WTC11 (cell line): ENCODE measurements at regions not wholly inside any gene's neighbourhood (a gene's known extent, or its start where the extent isn't known, plus 50 kb on each side); places are given as distances from the start of the nearest gene placed in this dataset.

Source experiments
- ATAC-seq: fragments of 200-7000 bp; cut with Tn5 transposase; 2 replicates; pipeline ENCODE4 v1.10.0; 2021; ENCODE audit warnings: mild to moderate bottlenecking, moderate library complexity
- CTCF ChIA-PET: fragments of 300-600 bp; sonication (Branson Sonifier 250); formaldehyde crosslinking; loops from one replicate; lab custom pipeline; 2021; ENCODE audit warnings: antibody characterized with exemption; lab: Charles Lee
- POLR2A ChIA-PET: fragments of 350-600 bp; sonication (Branson Sonifier 250); formaldehyde crosslinking; loops from one replicate; lab custom pipeline; 2021; ENCODE audit warnings: antibody characterized with exemption; lab: Charles Lee
- DNase-seq: peaks from one replicate; pipeline ENCODE4 v3.0.0; 2021; ENCODE audit warnings: low spot score
- H3K27ac Mint-ChIP-seq: 2 replicates; pipeline ENCODE4 v1.8.0; 2021; ENCODE audit warnings: mixed read lengths
- H3K27me3 Mint-ChIP-seq: 2 replicates; pipeline ENCODE4 v1.8.0; 2021; ENCODE audit warnings: low read depth, mild to moderate bottlenecking, moderate library complexity, mixed read lengths
- H3K36me3 Mint-ChIP-seq: 2 replicates; pipeline ENCODE4 v1.8.0; 2021; ENCODE audit warnings: mixed read lengths
- H3K4me1 Mint-ChIP-seq: 2 replicates; pipeline ENCODE4 v1.8.0; 2022; ENCODE audit warnings: mixed read lengths
- H3K4me3 Mint-ChIP-seq: 2 replicates; pipeline ENCODE4 v1.8.0; 2021; ENCODE audit warnings: mild to moderate bottlenecking, moderate library complexity, mixed read lengths
- H3K9me3 Mint-ChIP-seq: 2 replicates; pipeline ENCODE4 v1.8.0; 2021; ENCODE audit warnings: mixed read lengths
- CREM ChIP-seq: sonication (generic); formaldehyde crosslinking; IDR thresholded peaks from 2 replicates; pipeline ENCODE4 v1.8.1; 2022; ENCODE audit warnings: mild to moderate bottlenecking, missing genetic modification reagents, moderate library complexity
- EMX1 ChIP-seq: fragments of 250-450 bp; sonication (Bioruptor Pico); IDR thresholded peaks from 2 replicates; pipeline ENCODE4 v1.8.0; 2021; ENCODE audit warnings: mild to moderate bottlenecking
- FOXK1 ChIP-seq: sonication (generic); formaldehyde crosslinking; IDR thresholded peaks from 2 replicates; pipeline ENCODE4 v1.8.0; 2022; ENCODE audit warnings: mild to moderate bottlenecking, moderate library complexity, missing genetic modification reagents
- NFATC4 ChIP-seq: fragments of 250-450 bp; sonication (Bioruptor Pico); IDR thresholded peaks from 2 replicates; pipeline ENCODE4 v1.9.0; 2021; ENCODE audit warnings: mild to moderate bottlenecking
- NFYB ChIP-seq: sonication (generic); formaldehyde crosslinking; conservative IDR thresholded peaks from 2 replicates; pipeline ENCODE4 v1.8.0; 2022; ENCODE audit warnings: low read depth, missing genetic modification reagents
- PRRX2 ChIP-seq: fragments of 250-450 bp; sonication (Bioruptor Pico); IDR thresholded peaks from 2 replicates; pipeline ENCODE4 v1.8.0; 2021; ENCODE audit warnings: mild to moderate bottlenecking
- STAT6 ChIP-seq: sonication (generic); formaldehyde crosslinking; conservative IDR thresholded peaks from 2 replicates; pipeline ENCODE4 v1.8.1; 2023; ENCODE audit warnings: mild to moderate bottlenecking, low read depth, missing genetic modification reagents, moderate library complexity
- ZNF121 ChIP-seq: sonication (generic); formaldehyde crosslinking; IDR thresholded peaks from 2 replicates; pipeline ENCODE4 v1.8.0; 2023; ENCODE audit warnings: missing genetic modification reagents
- ZNF232 ChIP-seq: sonication (generic); formaldehyde crosslinking; IDR thresholded peaks from 2 replicates; pipeline ENCODE4 v1.8.0; 2022; ENCODE audit warnings: mild to moderate bottlenecking, missing genetic modification reagents
- ZNF263 ChIP-seq: sonication (generic); formaldehyde crosslinking; IDR thresholded peaks from 2 replicates; pipeline ENCODE4 v1.8.1; 2022; ENCODE audit warnings: low read depth, mild to moderate bottlenecking, moderate library complexity, missing genetic modification reagents
- TF ChIP-seq, protein P1 (sequence below): sonication (generic); formaldehyde crosslinking; IDR thresholded peaks from 2 replicates; pipeline ENCODE4 v1.8.0; 2023; ENCODE audit warnings: missing genetic modification reagents, mild to moderate bottlenecking, borderline replicate concordance
- TF ChIP-seq, protein P2 (sequence below): sonication (generic); formaldehyde crosslinking; IDR thresholded peaks from 2 replicates; pipeline ENCODE4 v1.8.1; 2023; ENCODE audit warnings: mild to moderate bottlenecking, missing genetic modification reagents, borderline replicate concordance
- TF ChIP-seq, protein P3 (sequence below): sonication (generic); formaldehyde crosslinking; IDR thresholded peaks from 2 replicates; pipeline ENCODE4 v1.8.0; 2022; ENCODE audit warnings: mild to moderate bottlenecking, missing genetic modification reagents
- TF ChIP-seq, protein P4 (sequence below): sonication (generic); formaldehyde crosslinking; IDR thresholded peaks from 2 replicates; pipeline ENCODE4 v1.8.1; 2023; ENCODE audit warnings: mild to moderate bottlenecking, missing genetic modification reagents

- TF ChIP-seq, protein P1, sequence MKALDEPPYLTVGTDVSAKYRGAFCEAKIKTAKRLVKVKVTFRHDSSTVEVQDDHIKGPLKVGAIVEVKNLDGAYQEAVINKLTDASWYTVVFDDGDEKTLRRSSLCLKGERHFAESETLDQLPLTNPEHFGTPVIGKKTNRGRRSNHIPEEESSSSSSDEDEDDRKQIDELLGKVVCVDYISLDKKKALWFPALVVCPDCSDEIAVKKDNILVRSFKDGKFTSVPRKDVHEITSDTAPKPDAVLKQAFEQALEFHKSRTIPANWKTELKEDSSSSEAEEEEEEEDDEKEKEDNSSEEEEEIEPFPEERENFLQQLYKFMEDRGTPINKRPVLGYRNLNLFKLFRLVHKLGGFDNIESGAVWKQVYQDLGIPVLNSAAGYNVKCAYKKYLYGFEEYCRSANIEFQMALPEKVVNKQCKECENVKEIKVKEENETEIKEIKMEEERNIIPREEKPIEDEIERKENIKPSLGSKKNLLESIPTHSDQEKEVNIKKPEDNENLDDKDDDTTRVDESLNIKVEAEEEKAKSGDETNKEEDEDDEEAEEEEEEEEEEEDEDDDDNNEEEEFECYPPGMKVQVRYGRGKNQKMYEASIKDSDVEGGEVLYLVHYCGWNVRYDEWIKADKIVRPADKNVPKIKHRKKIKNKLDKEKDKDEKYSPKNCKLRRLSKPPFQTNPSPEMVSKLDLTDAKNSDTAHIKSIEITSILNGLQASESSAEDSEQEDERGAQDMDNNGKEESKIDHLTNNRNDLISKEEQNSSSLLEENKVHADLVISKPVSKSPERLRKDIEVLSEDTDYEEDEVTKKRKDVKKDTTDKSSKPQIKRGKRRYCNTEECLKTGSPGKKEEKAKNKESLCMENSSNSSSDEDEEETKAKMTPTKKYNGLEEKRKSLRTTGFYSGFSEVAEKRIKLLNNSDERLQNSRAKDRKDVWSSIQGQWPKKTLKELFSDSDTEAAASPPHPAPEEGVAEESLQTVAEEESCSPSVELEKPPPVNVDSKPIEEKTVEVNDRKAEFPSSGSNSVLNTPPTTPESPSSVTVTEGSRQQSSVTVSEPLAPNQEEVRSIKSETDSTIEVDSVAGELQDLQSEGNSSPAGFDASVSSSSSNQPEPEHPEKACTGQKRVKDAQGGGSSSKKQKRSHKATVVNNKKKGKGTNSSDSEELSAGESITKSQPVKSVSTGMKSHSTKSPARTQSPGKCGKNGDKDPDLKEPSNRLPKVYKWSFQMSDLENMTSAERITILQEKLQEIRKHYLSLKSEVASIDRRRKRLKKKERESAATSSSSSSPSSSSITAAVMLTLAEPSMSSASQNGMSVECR (CRISPR knock-in tag) = no peak
- TF ChIP-seq ZNF121 (CRISPR knock-in tag) = no peak
- TF ChIP-seq, protein P2, sequence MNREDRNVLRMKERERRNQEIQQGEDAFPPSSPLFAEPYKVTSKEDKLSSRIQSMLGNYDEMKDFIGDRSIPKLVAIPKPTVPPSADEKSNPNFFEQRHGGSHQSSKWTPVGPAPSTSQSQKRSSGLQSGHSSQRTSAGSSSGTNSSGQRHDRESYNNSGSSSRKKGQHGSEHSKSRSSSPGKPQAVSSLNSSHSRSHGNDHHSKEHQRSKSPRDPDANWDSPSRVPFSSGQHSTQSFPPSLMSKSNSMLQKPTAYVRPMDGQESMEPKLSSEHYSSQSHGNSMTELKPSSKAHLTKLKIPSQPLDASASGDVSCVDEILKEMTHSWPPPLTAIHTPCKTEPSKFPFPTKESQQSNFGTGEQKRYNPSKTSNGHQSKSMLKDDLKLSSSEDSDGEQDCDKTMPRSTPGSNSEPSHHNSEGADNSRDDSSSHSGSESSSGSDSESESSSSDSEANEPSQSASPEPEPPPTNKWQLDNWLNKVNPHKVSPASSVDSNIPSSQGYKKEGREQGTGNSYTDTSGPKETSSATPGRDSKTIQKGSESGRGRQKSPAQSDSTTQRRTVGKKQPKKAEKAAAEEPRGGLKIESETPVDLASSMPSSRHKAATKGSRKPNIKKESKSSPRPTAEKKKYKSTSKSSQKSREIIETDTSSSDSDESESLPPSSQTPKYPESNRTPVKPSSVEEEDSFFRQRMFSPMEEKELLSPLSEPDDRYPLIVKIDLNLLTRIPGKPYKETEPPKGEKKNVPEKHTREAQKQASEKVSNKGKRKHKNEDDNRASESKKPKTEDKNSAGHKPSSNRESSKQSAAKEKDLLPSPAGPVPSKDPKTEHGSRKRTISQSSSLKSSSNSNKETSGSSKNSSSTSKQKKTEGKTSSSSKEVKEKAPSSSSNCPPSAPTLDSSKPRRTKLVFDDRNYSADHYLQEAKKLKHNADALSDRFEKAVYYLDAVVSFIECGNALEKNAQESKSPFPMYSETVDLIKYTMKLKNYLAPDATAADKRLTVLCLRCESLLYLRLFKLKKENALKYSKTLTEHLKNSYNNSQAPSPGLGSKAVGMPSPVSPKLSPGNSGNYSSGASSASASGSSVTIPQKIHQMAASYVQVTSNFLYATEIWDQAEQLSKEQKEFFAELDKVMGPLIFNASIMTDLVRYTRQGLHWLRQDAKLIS = no peak
- TF ChIP-seq NFATC4 (CRISPR knock-in tag) = no peak
- no peak for TF ChIP-seq CREM (CRISPR knock-in tag)
- TF ChIP-seq, protein P3, sequence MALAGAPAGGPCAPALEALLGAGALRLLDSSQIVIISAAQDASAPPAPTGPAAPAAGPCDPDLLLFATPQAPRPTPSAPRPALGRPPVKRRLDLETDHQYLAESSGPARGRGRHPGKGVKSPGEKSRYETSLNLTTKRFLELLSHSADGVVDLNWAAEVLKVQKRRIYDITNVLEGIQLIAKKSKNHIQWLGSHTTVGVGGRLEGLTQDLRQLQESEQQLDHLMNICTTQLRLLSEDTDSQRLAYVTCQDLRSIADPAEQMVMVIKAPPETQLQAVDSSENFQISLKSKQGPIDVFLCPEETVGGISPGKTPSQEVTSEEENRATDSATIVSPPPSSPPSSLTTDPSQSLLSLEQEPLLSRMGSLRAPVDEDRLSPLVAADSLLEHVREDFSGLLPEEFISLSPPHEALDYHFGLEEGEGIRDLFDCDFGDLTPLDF (CRISPR knock-in tag) = no peak
- TF ChIP-seq ZNF263 (CRISPR knock-in tag) = no peak
- TF ChIP-seq, all 79 proteins: peak for 0
Observed at GRCh38 chr20:58076405-58076804, 152.0 kb downstream of the ANKRD60 start (continued).

- H3K27me3 Mint-ChIP-seq = peaks cover 2% of the 10 kb centered on the region
- peaks cover 23% of the 10 kb centered on the region for H3K9me3 Mint-ChIP-seq
- ChIA-PET POLR2A (no interaction called here), CTCF (interaction anchor here (0.7 to 1.4 kb wide), 3 partner anchors 12 to 1083 kb away, joined by 3 to 6 read pairs (median 4); no protein-coding TSS in a partner anchor)
- H3K4me3 Mint-ChIP-seq = no peak overlapping the region
- H3K36me3 Mint-ChIP-seq = no peaks in the 10 kb centered on the region
- ATAC-seq (no peak), DNase-seq (no peak)
- peaks cover 9% of the 10 kb centered on the region for H3K4me1 Mint-ChIP-seq
- no peak overlapping the region for H3K27ac Mint-ChIP-seq
- no peak for TF ChIP-seq EMX1 (CRISPR knock-in tag)
Observed at GRCh38 chr20:58075586-58076345, 152.7 kb downstream of the ANKRD60 start.

GRCh38 chr20:58073945-58074856, 154.3 kb downstream of the ANKRD60 start:
- no peak overlapping the region for H3K4me3 Mint-ChIP-seq
- H3K27me3 Mint-ChIP-seq = peaks cover 2% of the 10 kb centered on the region
- DNase-seq (no peak), ATAC-seq (no peak)
- peaks cover 9% of the 10 kb centered on the region for H3K4me1 Mint-ChIP-seq
- no peak overlapping the region for H3K27ac Mint-ChIP-seq
- ChIA-PET POLR2A (no interaction called here), CTCF (interaction anchor here (1.3 to 1.4 kb wide), 3 partner anchors 13 to 452 kb away, joined by 3 to 6 read pairs (median 5); no protein-coding TSS in a partner anchor)
- no peaks in the 10 kb centered on the region for H3K36me3 Mint-ChIP-seq
- H3K9me3 Mint-ChIP-seq = peaks cover 15% of the 10 kb centered on the region
- TF ChIP-seq ZNF232 (CRISPR knock-in tag) (no peak), STAT6 (CRISPR knock-in tag) (no peak), PRRX2 (CRISPR knock-in tag) (no peak), FOXK1 (CRISPR knock-in tag) (no peak), NFYB (no peak)
- TF ChIP-seq, protein P4, sequence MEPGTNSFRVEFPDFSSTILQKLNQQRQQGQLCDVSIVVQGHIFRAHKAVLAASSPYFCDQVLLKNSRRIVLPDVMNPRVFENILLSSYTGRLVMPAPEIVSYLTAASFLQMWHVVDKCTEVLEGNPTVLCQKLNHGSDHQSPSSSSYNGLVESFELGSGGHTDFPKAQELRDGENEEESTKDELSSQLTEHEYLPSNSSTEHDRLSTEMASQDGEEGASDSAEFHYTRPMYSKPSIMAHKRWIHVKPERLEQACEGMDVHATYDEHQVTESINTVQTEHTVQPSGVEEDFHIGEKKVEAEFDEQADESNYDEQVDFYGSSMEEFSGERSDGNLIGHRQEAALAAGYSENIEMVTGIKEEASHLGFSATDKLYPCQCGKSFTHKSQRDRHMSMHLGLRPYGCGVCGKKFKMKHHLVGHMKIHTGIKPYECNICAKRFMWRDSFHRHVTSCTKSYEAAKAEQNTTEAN = no peak
